MM.1S (cell line): ENCODE measurements at regions not wholly inside any gene's neighbourhood (a gene's known extent, or its start where the extent isn't known, plus 50 kb on each side); places are given as distances from the start of the nearest gene placed in this dataset.

ENCODE experiments used
- CTCF ChIP-seq: fragments of 300-600 bp; sonication (generic); IDR thresholded peaks from 2 replicates; pipeline ENCODE4 v1.5.1; 2016; ENCODE audit warnings: antibody characterized with exemption, low read length, mixed read lengths
- EZH2 ChIP-seq: fragments of 300-600 bp; sonication (generic); optimal IDR thresholded peaks from 2 replicates; pipeline ENCODE3; 2017; ENCODE audit warnings: low read depth, mild to moderate bottlenecking, antibody characterized with exemption, low read length, mixed read lengths

GRCh38 chr11:116232364-116232828, 540.4 kb downstream of the BUD13 start:
- TF ChIP-seq CTCF (no peak), EZH2 (no peak)
